Breast epithelium (tissue), 4 donors: ENCODE measurements at regions not wholly inside any gene's neighbourhood (a gene's known extent, or its start where the extent isn't known, plus 50 kb on each side); places are given as distances from the start of the nearest gene placed in this dataset.
A peak's percentile ranks its signal among the peaks of the same experiment; 100 is the strongest.

Experiments used
- DNase-seq, 2 donors: peaks; one replicate each; pipeline ENCODE4 v3.0.0-alpha.2; 2019; ENCODE audit warnings: low spot score in 2 of 2
- H3K27ac ChIP-seq, 2 donors: fragments of 200-600 bp; sonication (generic) in 1 of 2; one replicate each; pipeline ENCODE4 v1.5.1; 2016 to 2019; ENCODE audit warnings: mild to moderate bottlenecking in 1 of 2
- H3K27me3 ChIP-seq, 2 donors: fragments of 200-600 bp; sonication (generic) in 1 of 2; one replicate each; pipeline versions ENCODE4 v1.5.1 to v1.6.0; 2017 to 2019; ENCODE audit warnings: control low read depth in 1 of 2, mild to moderate bottlenecking in 1 of 2
- H3K36me3 ChIP-seq: fragments of 200-600 bp; one replicate; pipeline ENCODE4 v1.5.1; 2019
- H3K4me1 ChIP-seq, 2 donors: fragments of 200-600 bp; sonication (generic); one replicate each; pipeline ENCODE4 v1.5.1; 2016 to 2019; ENCODE audit warnings: control low read depth in 1 of 2
- H3K4me3 ChIP-seq, 3 donors: fragments of 200-600 bp; sonication (generic); 1 replicate in 2 of 3; 2 replicates in 1 of 3; pipeline ENCODE4 v1.5.1; 2016 to 2019; ENCODE audit warnings: mild to moderate bottlenecking in 3 of 3, moderate library complexity in 2 of 3
- H3K9me3 ChIP-seq, 2 donors: fragments of 200-600 bp; sonication (generic) in 1 of 2; one replicate each; pipeline ENCODE4 v1.5.1; 2016 to 2019; ENCODE audit warnings: control low read depth in 1 of 2
- POLR2A ChIP-seq: fragments of 450-650 bp; IDR thresholded peaks from one replicate; pipeline ENCODE4 v1.6.1; 2016; ENCODE audit warnings: antibody characterized with exemption, mild to moderate bottlenecking, moderate library complexity
- POLR2AphosphoS5 ChIP-seq, 3 donors: sonication (generic); formaldehyde crosslinking; IDR thresholded peaks; one replicate each; pipeline ENCODE4 v1.6.1; 2017; ENCODE audit warnings: antibody characterized with exemption in 3 of 3
- intact Hi-C: fragments of 100-400 bp; cut with DNase I; formaldehyde crosslinking; loops from one replicate; pipeline ENCODE4 v1.15.1; 2023; ENCODE audit warnings: low total_unique reads
- TF ChIP-seq, protein P1 (sequence below), 3 donors: fragments of 450-650 bp; IDR thresholded peaks; one replicate each; pipeline ENCODE4 v1.5.1; 2016 to 2017; ENCODE audit warnings: antibody characterized with exemption in 3 of 3, mild to moderate bottlenecking in 3 of 3, moderate library complexity in 3 of 3

DNA sequence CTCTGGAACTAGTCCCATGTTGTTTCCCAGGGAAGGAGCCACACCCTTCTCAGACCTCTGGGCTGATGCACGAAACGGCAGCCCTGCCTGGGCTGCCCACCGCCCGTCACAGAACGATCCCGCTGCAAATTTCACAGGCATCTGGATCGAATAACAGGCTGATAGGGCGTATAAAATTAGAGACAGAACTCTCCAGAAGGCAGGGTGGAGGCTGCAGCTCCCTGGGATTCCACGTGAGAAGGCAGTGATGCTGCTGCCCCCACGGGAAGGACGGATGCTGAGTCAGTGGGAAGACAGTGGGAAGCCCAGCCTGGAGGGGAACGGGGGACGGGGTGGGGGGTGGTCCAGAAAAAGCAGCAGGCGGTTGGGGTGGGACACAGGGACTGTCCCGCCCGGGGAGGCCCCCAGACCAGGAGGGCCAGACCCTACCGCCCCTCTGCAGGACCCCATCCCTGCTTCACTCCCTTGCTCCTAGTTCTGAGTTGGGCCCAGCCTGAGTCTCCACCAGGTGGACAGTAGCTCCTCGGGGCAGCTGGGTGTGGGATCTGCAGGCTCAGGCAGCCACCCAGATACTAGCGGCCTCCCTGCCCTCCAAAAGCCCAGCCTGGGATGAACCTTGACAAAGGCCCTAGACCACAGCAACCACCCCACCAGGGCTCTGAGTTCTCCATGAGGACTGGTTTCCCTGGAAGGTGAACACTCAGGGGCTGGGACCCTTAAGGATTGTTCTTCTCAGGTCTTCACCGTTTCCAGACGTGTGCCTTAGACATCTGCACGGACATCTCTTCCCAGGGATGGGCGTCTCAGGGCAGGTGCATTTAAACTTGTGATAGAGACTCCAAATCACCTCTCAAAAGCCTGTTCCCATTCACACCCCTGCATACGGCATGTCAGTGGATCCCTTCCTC, 117.8 kb downstream of the METRNL start:
- Histone ChIP-seq H3K9me3 (peaks cover 0 to 6% of the 10 kb centered on the region in 2 donors), H3K27ac (peak overlapping the region; percentile 79 to 87), H3K4me3 (no peak overlapping the region), H3K36me3 (no peaks in the 10 kb centered on the region), H3K27me3 (no peaks in the 10 kb centered on the region), H3K4me1 (peaks cover 18 to 21% of the 10 kb centered on the region in 2 donors)
- DNase-seq: peak; percentile 15 to 47
- intact Hi-C loops: no loop called here
- TF ChIP-seq POLR2AphosphoS5 (IDR thresholded peaks at IDR 0.05) (no peak), POLR2A (no peak)
- TF ChIP-seq, protein P1, sequence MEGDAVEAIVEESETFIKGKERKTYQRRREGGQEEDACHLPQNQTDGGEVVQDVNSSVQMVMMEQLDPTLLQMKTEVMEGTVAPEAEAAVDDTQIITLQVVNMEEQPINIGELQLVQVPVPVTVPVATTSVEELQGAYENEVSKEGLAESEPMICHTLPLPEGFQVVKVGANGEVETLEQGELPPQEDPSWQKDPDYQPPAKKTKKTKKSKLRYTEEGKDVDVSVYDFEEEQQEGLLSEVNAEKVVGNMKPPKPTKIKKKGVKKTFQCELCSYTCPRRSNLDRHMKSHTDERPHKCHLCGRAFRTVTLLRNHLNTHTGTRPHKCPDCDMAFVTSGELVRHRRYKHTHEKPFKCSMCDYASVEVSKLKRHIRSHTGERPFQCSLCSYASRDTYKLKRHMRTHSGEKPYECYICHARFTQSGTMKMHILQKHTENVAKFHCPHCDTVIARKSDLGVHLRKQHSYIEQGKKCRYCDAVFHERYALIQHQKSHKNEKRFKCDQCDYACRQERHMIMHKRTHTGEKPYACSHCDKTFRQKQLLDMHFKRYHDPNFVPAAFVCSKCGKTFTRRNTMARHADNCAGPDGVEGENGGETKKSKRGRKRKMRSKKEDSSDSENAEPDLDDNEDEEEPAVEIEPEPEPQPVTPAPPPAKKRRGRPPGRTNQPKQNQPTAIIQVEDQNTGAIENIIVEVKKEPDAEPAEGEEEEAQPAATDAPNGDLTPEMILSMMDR (IDR thresholded peaks at IDR 0.05): no peak

DNA sequence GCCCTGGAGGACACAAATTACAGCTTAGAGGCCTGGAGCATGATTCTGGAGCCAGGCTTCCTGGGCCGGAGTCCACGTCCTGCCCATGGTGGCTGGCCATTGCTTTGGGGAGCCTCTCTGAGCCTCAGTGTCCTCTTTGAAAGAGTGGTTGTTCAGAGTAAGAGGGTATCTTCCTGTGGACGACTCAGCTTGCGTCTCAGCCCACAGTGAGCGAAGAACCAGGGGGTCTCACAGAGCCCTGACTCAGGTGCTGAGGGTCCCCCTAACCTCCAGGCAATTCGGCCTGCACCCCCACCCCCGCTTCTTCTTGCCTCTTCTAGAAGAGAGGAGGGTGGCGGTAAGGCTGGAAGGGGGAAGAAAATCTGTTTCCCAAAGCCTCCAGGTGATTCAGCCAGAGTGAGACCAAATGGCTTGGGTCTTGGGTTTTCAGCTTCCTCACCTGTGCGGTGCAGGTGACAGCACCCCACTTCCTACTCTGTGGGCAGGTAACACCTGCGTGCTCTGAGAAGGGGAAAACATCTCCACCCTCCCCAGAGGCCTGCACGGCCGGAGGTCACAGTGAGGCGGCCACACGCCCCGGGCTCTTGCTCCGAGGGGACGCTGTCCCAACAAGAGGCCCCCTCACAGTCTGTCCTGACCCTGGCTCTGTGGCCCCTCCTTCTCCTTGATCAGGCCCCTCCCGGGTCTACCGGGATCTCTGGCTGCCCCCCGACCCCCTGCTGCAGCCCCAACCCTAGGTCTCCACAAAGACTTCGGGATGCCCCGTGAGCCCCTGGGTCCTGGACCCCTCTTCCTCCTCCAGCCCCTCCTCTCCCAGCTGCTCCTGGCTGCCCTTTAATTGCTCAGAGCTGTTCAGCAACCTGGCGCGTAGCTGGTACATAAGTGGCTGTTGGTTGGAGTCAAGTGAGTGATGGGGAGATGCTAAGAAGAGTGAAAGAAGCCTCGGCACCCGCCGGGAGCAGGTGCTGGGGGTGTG, 119.2 kb downstream of the METRNL start:
- Histone ChIP-seq H3K27ac (peak overlapping the region; percentile 71 to 74), H3K4me3 (peak overlapping the region in 2 of 3 donors; percentile 5 to 23), H3K27me3 (no peaks in the 10 kb centered on the region), H3K36me3 (no peaks in the 10 kb centered on the region), H3K9me3 (peaks cover 0 to 6% of the 10 kb centered on the region in 2 donors), H3K4me1 (peaks cover 18 to 21% of the 10 kb centered on the region in 2 donors)
- peak; percentile 17 to 37 for DNase-seq
- TF ChIP-seq POLR2AphosphoS5 (IDR thresholded peaks at IDR 0.05): no peak
- TF ChIP-seq POLR2A: no peak
- TF ChIP-seq, protein P1 (IDR thresholded peaks at IDR 0.05): no peak
- intact Hi-C loops: no loop called here

DNA sequence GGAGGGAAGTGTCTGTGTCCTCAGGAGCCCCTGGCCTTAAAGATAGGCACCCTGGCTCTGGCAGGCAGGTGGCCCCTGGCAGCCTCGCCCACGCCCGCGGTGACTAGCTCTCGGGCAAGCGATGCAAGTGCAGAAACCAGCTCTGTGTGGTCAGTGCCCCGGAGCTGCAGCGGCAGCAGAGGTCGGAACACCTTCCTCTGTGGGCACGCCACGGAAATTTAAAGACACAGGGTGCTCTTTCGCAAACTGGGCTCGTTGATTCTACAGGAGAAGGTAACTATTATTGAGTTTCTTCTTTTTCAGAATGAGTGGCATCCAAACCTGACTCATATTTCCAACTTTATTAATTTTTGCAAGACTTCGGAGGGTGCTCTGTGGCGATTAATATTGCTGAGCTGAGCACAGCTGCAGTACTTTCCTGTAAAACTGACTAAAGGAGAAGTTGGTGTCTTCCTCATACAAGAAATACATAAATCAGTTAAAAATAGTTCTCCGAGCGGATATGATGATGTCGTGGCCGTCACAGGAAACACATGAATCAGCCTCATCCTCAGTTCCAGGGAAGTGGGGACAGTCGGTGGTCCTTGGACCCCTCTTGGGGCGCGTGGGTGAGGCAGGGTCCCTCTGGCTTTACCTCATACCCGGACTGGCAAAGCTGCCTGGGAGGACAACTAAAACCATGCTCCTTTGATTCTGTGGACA, 120.2 kb downstream of the METRNL start:
- Histone ChIP-seq H3K4me1 (peaks cover 18 to 21% of the 10 kb centered on the region in 2 donors), H3K9me3 (no peaks in the 10 kb centered on the region), H3K27ac (peak overlapping the region; percentile 74 to 92), H3K4me3 (peak overlapping the region in 2 of 3 donors; percentile 5 to 23), H3K36me3 (no peaks in the 10 kb centered on the region), H3K27me3 (no peaks in the 10 kb centered on the region)
- DNase-seq: peak; percentile 23 to 43
- TF ChIP-seq, protein P1 (IDR thresholded peaks at IDR 0.05): no peak
- TF ChIP-seq POLR2A (no peak), POLR2AphosphoS5 (IDR thresholded peaks at IDR 0.05) (no peak)
- intact Hi-C loops: no loop called here

DNA sequence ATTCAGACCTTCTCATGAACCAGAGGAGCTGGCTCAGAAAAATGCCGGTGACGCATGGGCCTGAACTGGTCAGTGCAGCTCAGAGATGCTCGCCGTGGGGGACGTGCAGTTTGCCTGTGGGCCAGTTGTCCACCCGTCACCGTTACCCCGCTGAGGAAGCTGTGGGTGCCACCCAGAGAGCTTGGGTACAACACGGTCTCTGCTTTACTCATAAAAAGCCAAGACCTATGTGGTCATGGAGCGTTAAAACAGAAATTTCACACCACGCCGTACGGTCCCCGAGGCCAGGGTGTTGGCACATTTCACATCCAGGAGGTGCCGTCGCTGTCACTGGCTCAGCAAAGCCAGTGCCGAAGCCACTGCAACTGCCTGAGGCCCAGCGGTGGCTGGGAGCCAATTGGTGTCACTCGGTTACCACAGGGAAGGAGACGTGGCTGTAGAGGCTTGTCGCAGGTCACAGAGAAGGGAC, 120.9 kb downstream of the METRNL start:
- no peaks in the 10 kb centered on the region for H3K9me3 ChIP-seq
- peak in 2 of 3 donors; percentile 54 to 67 for TF ChIP-seq POLR2AphosphoS5 (IDR thresholded peaks at IDR 0.05)
- TF ChIP-seq, protein P1 (IDR thresholded peaks at IDR 0.05): no peak
- peaks cover 17 to 20% of the 10 kb centered on the region in 2 donors for H3K4me1 ChIP-seq
- H3K4me3 ChIP-seq: peak overlapping the region in 1 of 3 donors; percentile 23
- peak overlapping the region; percentile 74 to 92 for H3K27ac ChIP-seq
- H3K36me3 ChIP-seq: no peaks in the 10 kb centered on the region
- intact Hi-C loops: no loop called here
- peak; percentile 87 to 90 for DNase-seq
- no peaks in the 10 kb centered on the region for H3K27me3 ChIP-seq
